GM23338 (cell line): ENCODE measurements at regions not wholly inside any gene's neighbourhood (a gene's known extent, or its start where the extent isn't known, plus 50 kb on each side); places are given as distances from the start of the nearest gene placed in this dataset.

Experiments
- ATAC-seq: fragments of 200-7000 bp; cut with Tn5 transposase; 3 replicates; pipeline ENCODE4 v1.9.1; 2020
- DNase-seq: peaks from one replicate; pipeline ENCODE4 v3.0.0-alpha.2; 2015; ENCODE audit warnings: low spot score
- H2AFZ ChIP-seq: fragments of 200-600 bp; sonication (generic); 2 replicates; pipeline ENCODE4 v1.8.0; 2016; ENCODE audit warnings: antibody characterized with exemption, mild to moderate bottlenecking, moderate library complexity
- H3F3A ChIP-seq: fragments of 200-600 bp; sonication (generic); replicated peaks from 2 replicates; pipeline ENCODE4 v1.8.0; 2017; ENCODE audit warnings: antibody characterized with exemption, mixed run types, low read depth
- H3K27ac ChIP-seq: fragments of 200-600 bp; sonication (generic); 2 replicates; pipeline ENCODE4 v1.6.1; 2016; ENCODE audit warnings: low read depth
- H3K27me3 ChIP-seq: fragments of 200-600 bp; sonication (generic); 2 replicates; pipeline ENCODE4 v1.8.0; 2016; ENCODE audit warnings: mild to moderate bottlenecking, mixed run types, moderate library complexity; ENCODE audit not compliant: insufficient read depth
- H3K36me3 ChIP-seq: fragments of 200-600 bp; sonication (generic); 2 replicates; pipeline ENCODE4 v1.8.0; 2016; ENCODE audit warnings: mild to moderate bottlenecking; ENCODE audit not compliant: insufficient read depth
- H3K4me1 ChIP-seq: fragments of 200-600 bp; sonication (generic); 2 replicates; pipeline ENCODE4 v1.8.0; 2016; ENCODE audit warnings: mild to moderate bottlenecking, moderate library complexity; ENCODE audit not compliant: insufficient read depth
- H3K4me2 ChIP-seq: fragments of 200-600 bp; sonication (generic); 2 replicates; pipeline ENCODE4 v1.7.1; 2017; ENCODE audit warnings: mixed run types
- H3K4me3 ChIP-seq: fragments of 200-600 bp; sonication (generic); 2 replicates; pipeline ENCODE4 v1.6.1; 2016; ENCODE audit warnings: mixed run types
- H3K79me2 ChIP-seq: fragments of 200-600 bp; sonication (generic); replicated peaks from 2 replicates; pipeline ENCODE4 v1.8.0; 2017; ENCODE audit warnings: mild to moderate bottlenecking; ENCODE audit not compliant: insufficient read depth
- H3K9me2 ChIP-seq: fragments of 200-600 bp; sonication (generic); 2 replicates; pipeline ENCODE4 v1.8.0; 2017; ENCODE audit not compliant: insufficient read depth
- H4K20me1 ChIP-seq: fragments of 200-600 bp; sonication (generic); replicated peaks from 2 replicates; pipeline ENCODE4 v1.8.0; 2017; ENCODE audit warnings: mild to moderate bottlenecking; ENCODE audit not compliant: insufficient read depth
- H3K27ac Mint-ChIP-seq: 2 replicates; pipeline ENCODE4 v1.8.0; 2020; ENCODE audit warnings: inconsistent platforms, mild to moderate bottlenecking, moderate library complexity, mixed read lengths
- H3K27me3 Mint-ChIP-seq: 3 replicates; pipeline ENCODE4 v1.8.0; 2022; ENCODE audit warnings: low read depth, mild to moderate bottlenecking, moderate library complexity, mixed read lengths, inconsistent platforms; ENCODE audit not compliant: insufficient read depth, poor library complexity
- H3K36me3 Mint-ChIP-seq: 3 replicates; pipeline ENCODE4 v1.8.0; 2021; ENCODE audit warnings: low read depth, mild to moderate bottlenecking, inconsistent platforms, moderate library complexity, mixed read lengths
- H3K4me1 Mint-ChIP-seq: 3 replicates; pipeline ENCODE4 v1.8.0; 2020; ENCODE audit warnings: mild to moderate bottlenecking, inconsistent platforms, mixed read lengths
- H3K4me3 Mint-ChIP-seq: 3 replicates; pipeline ENCODE4 v1.8.0; 2021; ENCODE audit warnings: moderate library complexity, mild to moderate bottlenecking, inconsistent platforms, mixed read lengths
- H3K9me3 Mint-ChIP-seq: 3 replicates; pipeline ENCODE4 v1.8.0; 2020; ENCODE audit warnings: moderate library complexity, mild to moderate bottlenecking, inconsistent platforms, mixed read lengths
- CREB1 ChIP-seq: fragments of 250-450 bp; sonication (Bioruptor Pico); IDR thresholded peaks from 2 replicates; pipeline ENCODE4 v1.5.0; 2020; ENCODE audit warnings: low read depth, mild to moderate bottlenecking, moderate library complexity
- EZH2 ChIP-seq: fragments of 200-600 bp; sonication (generic); IDR thresholded peaks from one replicate; pipeline ENCODE4 v1.8.0; 2017; ENCODE audit warnings: antibody characterized with exemption, mild to moderate bottlenecking, low read depth; ENCODE audit not compliant: unreplicated experiment
- EZH2phosphoT487 ChIP-seq: fragments of 200-600 bp; sonication (generic); IDR thresholded peaks from one replicate; pipeline ENCODE4 v1.8.1; 2018; ENCODE audit warnings: antibody characterized with exemption; ENCODE audit not compliant: unreplicated experiment
- JUNB ChIP-seq: IDR thresholded peaks from one replicate; pipeline ENCODE4 v1.6.1; 2016; ENCODE audit warnings: antibody characterized with exemption; ENCODE audit not compliant: unreplicated experiment
- NANOG ChIP-seq: IDR thresholded peaks from 2 replicates; pipeline ENCODE4 v1.6.1; 2016; ENCODE audit warnings: antibody characterized with exemption, borderline replicate concordance
- POLR2AphosphoS5 ChIP-seq: IDR thresholded peaks from 2 replicates; pipeline ENCODE4 v1.6.1; 2016; ENCODE audit warnings: antibody characterized with exemption, low read depth
- STAT1 ChIP-seq: IDR thresholded peaks from one replicate; pipeline ENCODE4 v1.6.1; 2016; ENCODE audit warnings: antibody characterized with exemption; ENCODE audit not compliant: unreplicated experiment
- ZNF114 ChIP-seq: fragments of 250-450 bp; sonication (Bioruptor Pico); IDR thresholded peaks from 2 replicates; pipeline ENCODE4 v1.5.0; 2020; ENCODE audit warnings: mild to moderate bottlenecking, moderate library complexity
- ZNF331 ChIP-seq: fragments of 250-450 bp; sonication (Bioruptor Pico); IDR thresholded peaks from 2 replicates; pipeline ENCODE4 v1.5.0; 2020; ENCODE audit warnings: low read depth, mild to moderate bottlenecking, moderate library complexity
- TF ChIP-seq, protein P1 (sequence below): IDR thresholded peaks from one replicate; pipeline ENCODE4 v1.6.1; 2018; ENCODE audit warnings: antibody characterized with exemption; ENCODE audit not compliant: unreplicated experiment
- TF ChIP-seq, protein P2 (sequence below): fragments of 250-450 bp; sonication (Bioruptor Pico); IDR thresholded peaks from 2 replicates; pipeline ENCODE4 v1.5.0; 2020; ENCODE audit warnings: mild to moderate bottlenecking, moderate library complexity
- TF ChIP-seq, protein P3 (sequence below), 2 experiments: fragments of 200-600 bp in 1 of 2; sonication (generic) in 1 of 2; conservative IDR thresholded peaks; 2 replicates each; pipeline versions ENCODE4 v1.5.1 to v1.6.1; 2016 to 2017; ENCODE audit warnings: antibody characterized with exemption in 2 of 2, low read depth in 2 of 2, mild to moderate bottlenecking in 2 of 2, moderate library complexity in 1 of 2
- TF ChIP-seq, protein P4 (sequence below): IDR thresholded peaks from 2 replicates; pipeline ENCODE4 v1.6.1; 2016; ENCODE audit warnings: antibody characterized with exemption

DNA sequence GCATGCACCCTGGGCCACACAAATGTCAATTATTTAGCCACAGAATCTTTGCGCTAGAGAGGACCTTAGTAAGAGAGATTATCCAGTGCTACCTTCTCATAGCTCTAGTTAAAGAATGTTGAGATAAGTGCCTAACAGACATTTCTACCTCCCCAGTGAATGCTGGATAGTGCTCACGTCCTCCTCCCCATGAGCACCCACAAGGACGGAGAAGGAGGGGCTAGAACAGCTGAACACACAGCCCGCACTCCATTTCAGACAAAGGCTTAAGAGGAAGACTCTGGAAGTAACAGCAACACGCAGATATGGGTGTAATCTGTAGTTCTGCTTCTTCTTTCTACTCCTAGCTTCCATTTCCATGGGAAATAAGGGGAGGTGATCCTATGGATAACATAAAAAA is 120.5 kb downstream of the FEM1C start:
- no peak for ATAC-seq
- H3K27ac ChIP-seq: no peak overlapping the region
- TF ChIP-seq NANOG: no peak
- TF ChIP-seq, protein P1, sequence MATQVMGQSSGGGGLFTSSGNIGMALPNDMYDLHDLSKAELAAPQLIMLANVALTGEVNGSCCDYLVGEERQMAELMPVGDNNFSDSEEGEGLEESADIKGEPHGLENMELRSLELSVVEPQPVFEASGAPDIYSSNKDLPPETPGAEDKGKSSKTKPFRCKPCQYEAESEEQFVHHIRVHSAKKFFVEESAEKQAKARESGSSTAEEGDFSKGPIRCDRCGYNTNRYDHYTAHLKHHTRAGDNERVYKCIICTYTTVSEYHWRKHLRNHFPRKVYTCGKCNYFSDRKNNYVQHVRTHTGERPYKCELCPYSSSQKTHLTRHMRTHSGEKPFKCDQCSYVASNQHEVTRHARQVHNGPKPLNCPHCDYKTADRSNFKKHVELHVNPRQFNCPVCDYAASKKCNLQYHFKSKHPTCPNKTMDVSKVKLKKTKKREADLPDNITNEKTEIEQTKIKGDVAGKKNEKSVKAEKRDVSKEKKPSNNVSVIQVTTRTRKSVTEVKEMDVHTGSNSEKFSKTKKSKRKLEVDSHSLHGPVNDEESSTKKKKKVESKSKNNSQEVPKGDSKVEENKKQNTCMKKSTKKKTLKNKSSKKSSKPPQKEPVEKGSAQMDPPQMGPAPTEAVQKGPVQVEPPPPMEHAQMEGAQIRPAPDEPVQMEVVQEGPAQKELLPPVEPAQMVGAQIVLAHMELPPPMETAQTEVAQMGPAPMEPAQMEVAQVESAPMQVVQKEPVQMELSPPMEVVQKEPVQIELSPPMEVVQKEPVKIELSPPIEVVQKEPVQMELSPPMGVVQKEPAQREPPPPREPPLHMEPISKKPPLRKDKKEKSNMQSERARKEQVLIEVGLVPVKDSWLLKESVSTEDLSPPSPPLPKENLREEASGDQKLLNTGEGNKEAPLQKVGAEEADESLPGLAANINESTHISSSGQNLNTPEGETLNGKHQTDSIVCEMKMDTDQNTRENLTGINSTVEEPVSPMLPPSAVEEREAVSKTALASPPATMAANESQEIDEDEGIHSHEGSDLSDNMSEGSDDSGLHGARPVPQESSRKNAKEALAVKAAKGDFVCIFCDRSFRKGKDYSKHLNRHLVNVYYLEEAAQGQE: no peak
- no peak for TF ChIP-seq POLR2AphosphoS5
- TF ChIP-seq JUNB: no peak
- TF ChIP-seq CREB1 (CRISPR knock-in tag): no peak
- TF ChIP-seq, protein P2, sequence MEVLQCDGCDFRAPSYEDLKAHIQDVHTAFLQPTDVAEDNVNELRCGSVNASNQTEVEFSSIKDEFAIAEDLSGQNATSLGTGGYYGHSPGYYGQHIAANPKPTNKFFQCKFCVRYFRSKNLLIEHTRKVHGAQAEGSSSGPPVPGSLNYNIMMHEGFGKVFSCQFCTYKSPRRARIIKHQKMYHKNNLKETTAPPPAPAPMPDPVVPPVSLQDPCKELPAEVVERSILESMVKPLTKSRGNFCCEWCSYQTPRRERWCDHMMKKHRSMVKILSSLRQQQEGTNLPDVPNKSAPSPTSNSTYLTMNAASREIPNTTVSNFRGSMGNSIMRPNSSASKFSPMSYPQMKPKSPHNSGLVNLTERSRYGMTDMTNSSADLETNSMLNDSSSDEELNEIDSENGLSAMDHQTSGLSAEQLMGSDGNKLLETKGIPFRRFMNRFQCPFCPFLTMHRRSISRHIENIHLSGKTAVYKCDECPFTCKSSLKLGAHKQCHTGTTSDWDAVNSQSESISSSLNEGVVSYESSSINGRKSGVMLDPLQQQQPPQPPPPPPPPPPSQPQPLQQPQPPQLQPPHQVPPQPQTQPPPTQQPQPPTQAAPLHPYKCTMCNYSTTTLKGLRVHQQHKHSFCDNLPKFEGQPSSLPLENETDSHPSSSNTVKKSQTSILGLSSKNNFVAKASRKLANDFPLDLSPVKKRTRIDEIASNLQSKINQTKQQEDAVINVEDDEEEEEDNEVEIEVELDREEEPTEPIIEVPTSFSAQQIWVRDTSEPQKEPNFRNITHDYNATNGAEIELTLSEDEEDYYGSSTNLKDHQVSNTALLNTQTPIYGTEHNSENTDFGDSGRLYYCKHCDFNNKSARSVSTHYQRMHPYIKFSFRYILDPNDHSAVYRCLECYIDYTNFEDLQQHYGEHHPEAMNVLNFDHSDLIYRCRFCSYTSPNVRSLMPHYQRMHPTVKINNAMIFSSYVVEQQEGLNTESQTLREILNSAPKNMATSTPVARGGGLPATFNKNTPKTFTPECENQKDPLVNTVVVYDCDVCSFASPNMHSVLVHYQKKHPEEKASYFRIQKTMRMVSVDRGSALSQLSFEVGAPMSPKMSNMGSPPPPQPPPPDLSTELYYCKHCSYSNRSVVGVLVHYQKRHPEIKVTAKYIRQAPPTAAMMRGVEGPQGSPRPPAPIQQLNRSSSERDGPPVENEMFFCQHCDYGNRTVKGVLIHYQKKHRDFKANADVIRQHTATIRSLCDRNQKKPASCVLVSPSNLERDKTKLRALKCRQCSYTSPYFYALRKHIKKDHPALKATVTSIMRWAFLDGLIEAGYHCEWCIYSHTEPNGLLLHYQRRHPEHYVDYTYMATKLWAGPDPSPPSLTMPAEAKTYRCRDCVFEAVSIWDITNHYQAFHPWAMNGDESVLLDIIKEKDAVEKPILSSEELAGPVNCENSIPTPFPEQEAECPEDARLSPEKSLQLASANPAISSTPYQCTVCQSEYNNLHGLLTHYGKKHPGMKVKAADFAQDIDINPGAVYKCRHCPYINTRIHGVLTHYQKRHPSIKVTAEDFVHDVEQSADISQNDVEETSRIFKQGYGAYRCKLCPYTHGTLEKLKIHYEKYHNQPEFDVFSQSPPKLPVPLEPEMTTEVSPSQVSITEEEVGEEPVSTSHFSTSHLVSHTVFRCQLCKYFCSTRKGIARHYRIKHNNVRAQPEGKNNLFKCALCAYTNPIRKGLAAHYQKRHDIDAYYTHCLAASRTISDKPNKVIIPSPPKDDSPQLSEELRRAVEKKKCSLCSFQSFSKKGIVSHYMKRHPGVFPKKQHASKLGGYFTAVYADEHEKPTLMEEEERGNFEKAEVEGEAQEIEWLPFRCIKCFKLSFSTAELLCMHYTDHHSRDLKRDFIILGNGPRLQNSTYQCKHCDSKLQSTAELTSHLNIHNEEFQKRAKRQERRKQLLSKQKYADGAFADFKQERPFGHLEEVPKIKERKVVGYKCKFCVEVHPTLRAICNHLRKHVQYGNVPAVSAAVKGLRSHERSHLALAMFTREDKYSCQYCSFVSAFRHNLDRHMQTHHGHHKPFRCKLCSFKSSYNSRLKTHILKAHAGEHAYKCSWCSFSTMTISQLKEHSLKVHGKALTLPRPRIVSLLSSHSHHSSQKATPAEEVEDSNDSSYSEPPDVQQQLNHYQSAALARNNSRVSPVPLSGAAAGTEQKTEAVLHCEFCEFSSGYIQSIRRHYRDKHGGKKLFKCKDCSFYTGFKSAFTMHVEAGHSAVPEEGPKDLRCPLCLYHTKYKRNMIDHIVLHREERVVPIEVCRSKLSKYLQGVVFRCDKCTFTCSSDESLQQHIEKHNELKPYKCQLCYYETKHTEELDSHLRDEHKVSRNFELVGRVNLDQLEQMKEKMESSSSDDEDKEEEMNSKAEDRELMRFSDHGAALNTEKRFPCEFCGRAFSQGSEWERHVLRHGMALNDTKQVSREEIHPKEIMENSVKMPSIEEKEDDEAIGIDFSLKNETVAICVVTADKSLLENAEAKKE: no peak
- TF ChIP-seq, protein P3, sequence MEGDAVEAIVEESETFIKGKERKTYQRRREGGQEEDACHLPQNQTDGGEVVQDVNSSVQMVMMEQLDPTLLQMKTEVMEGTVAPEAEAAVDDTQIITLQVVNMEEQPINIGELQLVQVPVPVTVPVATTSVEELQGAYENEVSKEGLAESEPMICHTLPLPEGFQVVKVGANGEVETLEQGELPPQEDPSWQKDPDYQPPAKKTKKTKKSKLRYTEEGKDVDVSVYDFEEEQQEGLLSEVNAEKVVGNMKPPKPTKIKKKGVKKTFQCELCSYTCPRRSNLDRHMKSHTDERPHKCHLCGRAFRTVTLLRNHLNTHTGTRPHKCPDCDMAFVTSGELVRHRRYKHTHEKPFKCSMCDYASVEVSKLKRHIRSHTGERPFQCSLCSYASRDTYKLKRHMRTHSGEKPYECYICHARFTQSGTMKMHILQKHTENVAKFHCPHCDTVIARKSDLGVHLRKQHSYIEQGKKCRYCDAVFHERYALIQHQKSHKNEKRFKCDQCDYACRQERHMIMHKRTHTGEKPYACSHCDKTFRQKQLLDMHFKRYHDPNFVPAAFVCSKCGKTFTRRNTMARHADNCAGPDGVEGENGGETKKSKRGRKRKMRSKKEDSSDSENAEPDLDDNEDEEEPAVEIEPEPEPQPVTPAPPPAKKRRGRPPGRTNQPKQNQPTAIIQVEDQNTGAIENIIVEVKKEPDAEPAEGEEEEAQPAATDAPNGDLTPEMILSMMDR (conservative IDR thresholded peaks at IDR 0.05; ENCODE audit: low read depth in 2 of 2): no peak
- TF ChIP-seq ZNF331: no peak
- no peak for TF ChIP-seq EZH2
- TF ChIP-seq, protein P4, sequence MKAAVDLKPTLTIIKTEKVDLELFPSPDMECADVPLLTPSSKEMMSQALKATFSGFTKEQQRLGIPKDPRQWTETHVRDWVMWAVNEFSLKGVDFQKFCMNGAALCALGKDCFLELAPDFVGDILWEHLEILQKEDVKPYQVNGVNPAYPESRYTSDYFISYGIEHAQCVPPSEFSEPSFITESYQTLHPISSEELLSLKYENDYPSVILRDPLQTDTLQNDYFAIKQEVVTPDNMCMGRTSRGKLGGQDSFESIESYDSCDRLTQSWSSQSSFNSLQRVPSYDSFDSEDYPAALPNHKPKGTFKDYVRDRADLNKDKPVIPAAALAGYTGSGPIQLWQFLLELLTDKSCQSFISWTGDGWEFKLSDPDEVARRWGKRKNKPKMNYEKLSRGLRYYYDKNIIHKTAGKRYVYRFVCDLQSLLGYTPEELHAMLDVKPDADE: no peak
- no peak for TF ChIP-seq EZH2phosphoT487
- TF ChIP-seq ZNF114 (CRISPR knock-in tag): no peak
- no peak for TF ChIP-seq STAT1
- no peaks in the 10 kb centered on the region for H3F3A ChIP-seq
- no peak overlapping the region for H3K4me2 ChIP-seq
- peak overlapping the region; percentile 66; the same call in 1 of the 2 replicates for H2AFZ ChIP-seq
- no peaks in the 10 kb centered on the region for H3K36me3 Mint-ChIP-seq
- H3K27me3 Mint-ChIP-seq: no peaks in the 10 kb centered on the region
- H3K4me1 Mint-ChIP-seq: peaks cover 20% of the 10 kb centered on the region
- H3K36me3 ChIP-seq: no peaks in the 10 kb centered on the region
- H3K4me1 ChIP-seq: peaks cover 19% of the 10 kb centered on the region; the same call in 1 of the 2 replicates
- H3K27me3 ChIP-seq: no peaks in the 10 kb centered on the region
- no peaks in the 10 kb centered on the region for H3K79me2 ChIP-seq
- H3K27ac Mint-ChIP-seq: no peak overlapping the region
- no peak for DNase-seq
- H4K20me1 ChIP-seq: no peaks in the 10 kb centered on the region
- H3K4me3 ChIP-seq: no peak overlapping the region
- H3K4me3 Mint-ChIP-seq: no peak overlapping the region
- H3K9me3 Mint-ChIP-seq: peaks cover 2% of the 10 kb centered on the region; the same call in 1 of the 3 replicates
- H3K9me2 ChIP-seq: 0 out of 2 replicates have a peak, but pooled peaks cover 5% of the 10 kb centered on the region
